ENCODE measurements at regions not wholly inside any gene's neighbourhood (a gene's known extent, or its start where the extent isn't known, plus 50 kb on each side); places are given as distances from the start of the nearest gene placed in this dataset.

DNA sequence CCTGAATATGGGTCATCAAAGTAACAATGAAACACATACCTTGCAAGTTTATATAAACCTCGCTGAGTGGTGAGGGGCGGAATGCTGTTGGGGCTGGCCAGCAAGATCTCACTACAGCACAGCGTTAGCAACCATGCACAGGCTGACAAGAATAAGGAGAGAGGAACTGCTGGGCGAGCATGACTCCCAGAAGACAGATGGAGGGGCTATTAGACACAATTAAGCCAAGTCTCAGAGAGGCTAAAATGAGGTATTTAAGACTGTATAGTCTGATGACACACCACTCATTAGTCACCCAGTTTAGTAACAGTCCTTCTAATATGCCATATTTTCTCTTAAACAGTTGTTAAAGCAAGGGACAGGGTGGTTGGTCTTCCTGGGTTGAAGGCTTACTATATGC, 340.2 kb upstream of the NR5A2 start:
- peak; percentile 28 for DNase-seq (ENCODE audit: low read depth, low spot score)
- H3K4me3 ChIP-seq (ENCODE audit: low read depth, low read length): no peak overlapping the region
- TF ChIP-seq, protein P1, sequence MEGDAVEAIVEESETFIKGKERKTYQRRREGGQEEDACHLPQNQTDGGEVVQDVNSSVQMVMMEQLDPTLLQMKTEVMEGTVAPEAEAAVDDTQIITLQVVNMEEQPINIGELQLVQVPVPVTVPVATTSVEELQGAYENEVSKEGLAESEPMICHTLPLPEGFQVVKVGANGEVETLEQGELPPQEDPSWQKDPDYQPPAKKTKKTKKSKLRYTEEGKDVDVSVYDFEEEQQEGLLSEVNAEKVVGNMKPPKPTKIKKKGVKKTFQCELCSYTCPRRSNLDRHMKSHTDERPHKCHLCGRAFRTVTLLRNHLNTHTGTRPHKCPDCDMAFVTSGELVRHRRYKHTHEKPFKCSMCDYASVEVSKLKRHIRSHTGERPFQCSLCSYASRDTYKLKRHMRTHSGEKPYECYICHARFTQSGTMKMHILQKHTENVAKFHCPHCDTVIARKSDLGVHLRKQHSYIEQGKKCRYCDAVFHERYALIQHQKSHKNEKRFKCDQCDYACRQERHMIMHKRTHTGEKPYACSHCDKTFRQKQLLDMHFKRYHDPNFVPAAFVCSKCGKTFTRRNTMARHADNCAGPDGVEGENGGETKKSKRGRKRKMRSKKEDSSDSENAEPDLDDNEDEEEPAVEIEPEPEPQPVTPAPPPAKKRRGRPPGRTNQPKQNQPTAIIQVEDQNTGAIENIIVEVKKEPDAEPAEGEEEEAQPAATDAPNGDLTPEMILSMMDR (IDR thresholded peaks at IDR 0.05; ENCODE audit: low read depth, low read length): no peak
- in situ Hi-C loops (cut with HindIII; ENCODE audit: low sequenced_read_pairs): no loop called here

DNA sequence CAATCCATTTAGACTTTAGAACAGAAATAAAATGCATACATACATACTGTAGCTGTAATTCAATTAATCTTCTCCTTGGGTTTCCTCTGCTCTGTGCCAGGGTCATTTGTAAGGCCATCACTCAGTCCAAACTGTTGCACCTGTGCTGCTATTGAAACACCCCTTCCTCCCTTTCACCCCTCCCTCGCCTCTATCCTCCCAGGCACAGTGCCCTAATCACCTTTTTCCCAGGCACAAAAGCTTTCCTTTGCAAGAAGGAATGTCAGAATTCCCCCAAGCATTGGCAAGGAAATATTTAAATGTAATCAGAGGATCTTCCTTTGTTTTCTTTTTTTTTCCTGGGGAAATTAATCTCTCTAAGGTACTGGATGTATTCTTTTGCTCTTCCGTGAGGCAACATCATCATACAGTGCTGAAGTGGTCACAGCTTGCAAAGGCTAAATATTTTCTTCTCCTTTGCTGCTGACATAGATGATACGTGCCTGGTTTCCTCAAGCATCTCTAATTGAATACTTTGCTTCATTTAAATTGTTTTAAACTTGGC, 339.3 kb upstream of the NR5A2 start:
- in situ Hi-C loops (cut with HindIII; ENCODE audit: low sequenced_read_pairs): no loop called here
- TF ChIP-seq, protein P1 (IDR thresholded peaks at IDR 0.05; ENCODE audit: low read depth, low read length): no peak
- no peak for DNase-seq (ENCODE audit: low read depth, low spot score)
- H3K4me3 ChIP-seq (ENCODE audit: low read depth, low read length): no peak overlapping the region

DNA sequence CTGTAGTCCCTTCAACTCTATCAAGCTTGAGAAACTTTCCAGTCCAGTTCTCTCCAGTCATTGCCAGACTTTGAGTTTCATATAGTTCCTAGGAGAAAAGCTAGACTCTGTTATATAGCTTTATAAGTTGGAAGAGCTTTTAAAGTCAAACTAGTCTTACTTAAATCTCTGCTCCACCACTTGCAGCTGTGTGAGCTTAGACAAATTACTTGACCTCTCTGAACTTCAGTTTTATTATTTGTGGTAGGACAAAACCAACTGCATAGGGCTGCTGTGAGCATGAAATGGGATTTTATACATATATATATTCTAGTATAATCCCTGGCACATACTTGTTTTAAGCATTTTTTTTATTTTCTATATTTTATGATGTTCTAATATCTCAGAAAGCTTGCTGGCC, 338.7 kb upstream of the NR5A2 start:
- no peak overlapping the region for H3K4me3 ChIP-seq (ENCODE audit: low read depth, low read length)
- DNase-seq (ENCODE audit: low read depth, low spot score): no peak
- in situ Hi-C loops (cut with HindIII; ENCODE audit: low sequenced_read_pairs): no loop called here
- TF ChIP-seq, protein P1 (IDR thresholded peaks at IDR 0.05; ENCODE audit: low read depth, low read length): no peak

DNA sequence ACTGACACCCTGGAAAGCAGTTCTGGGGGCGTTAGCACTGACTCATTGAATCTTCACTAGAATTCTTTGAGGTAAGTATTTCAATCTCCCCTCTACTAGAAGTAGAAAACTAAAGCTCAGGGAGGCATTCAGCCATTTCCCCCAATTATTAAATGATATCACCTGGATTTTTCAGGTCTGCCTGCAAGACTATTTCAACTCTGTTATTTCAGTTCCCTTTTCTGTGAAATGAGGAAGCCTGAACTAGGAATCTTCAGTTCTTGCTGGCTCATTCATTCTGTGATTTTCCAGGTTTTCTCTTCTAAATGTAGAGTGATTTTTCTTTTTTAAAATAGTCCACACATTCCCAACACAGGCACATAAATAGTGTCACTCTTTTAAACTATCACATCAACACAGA, 337.0 kb upstream of the NR5A2 start:
- no peak for DNase-seq (ENCODE audit: low read depth, low spot score)
- no peak overlapping the region for H3K4me3 ChIP-seq (ENCODE audit: low read depth, low read length)
- TF ChIP-seq, protein P1 (IDR thresholded peaks at IDR 0.05; ENCODE audit: low read depth, low read length): no peak
- in situ Hi-C loops (cut with HindIII; ENCODE audit: low sequenced_read_pairs): no loop called here

DNA sequence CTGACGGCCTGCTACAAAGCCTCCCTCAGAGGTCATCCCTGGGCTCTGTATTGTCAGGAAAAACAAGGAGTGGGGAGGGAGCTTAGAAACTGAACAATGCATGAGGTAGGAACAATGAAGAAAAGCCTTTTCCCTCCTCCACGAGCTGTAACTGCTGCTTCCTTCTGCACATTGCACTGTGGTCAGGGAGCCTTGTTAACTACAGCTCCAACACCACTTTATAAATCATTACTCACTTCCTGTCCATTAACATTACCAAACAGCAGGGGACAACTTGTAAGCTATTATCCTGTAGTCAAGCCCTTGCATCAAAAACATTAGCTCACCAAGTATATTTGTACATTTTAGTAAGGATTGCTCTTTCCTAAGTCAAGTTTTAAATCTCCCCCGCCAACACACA, 336.0 kb upstream of the NR5A2 start:
- TF ChIP-seq, protein P1 (IDR thresholded peaks at IDR 0.05; ENCODE audit: low read depth, low read length): no peak
- in situ Hi-C loops (cut with HindIII; ENCODE audit: low sequenced_read_pairs): no loop called here
- peak; percentile 83 for DNase-seq (ENCODE audit: low read depth, low spot score)
- no peak overlapping the region for H3K4me3 ChIP-seq (ENCODE audit: low read depth, low read length)

DNA sequence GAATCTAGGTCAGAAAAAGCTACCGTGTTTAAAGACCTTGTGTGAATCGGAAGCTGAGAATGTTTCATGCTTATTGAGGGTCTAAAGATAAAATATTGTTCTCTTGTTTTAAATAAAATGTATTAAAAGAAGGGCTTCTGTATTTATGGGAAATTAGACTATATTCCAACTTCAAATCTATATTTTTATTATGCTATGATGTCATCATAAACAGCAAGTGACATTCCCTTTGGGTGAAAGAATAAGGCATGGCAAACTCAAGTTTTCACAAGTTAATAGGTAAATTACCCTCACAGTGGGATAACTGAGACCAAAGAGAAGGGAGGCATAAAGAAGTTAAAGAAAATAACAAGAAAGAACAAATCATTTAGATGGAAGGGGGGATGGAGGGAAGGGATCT, 333.8 kb upstream of the NR5A2 start:
- no peak overlapping the region for H3K4me3 ChIP-seq (ENCODE audit: low read depth, low read length)
- DNase-seq (ENCODE audit: low read depth, low spot score): no peak
- in situ Hi-C loops (cut with HindIII; ENCODE audit: low sequenced_read_pairs): no loop called here
- TF ChIP-seq, protein P1 (IDR thresholded peaks at IDR 0.05; ENCODE audit: low read depth, low read length): no peak

DNA sequence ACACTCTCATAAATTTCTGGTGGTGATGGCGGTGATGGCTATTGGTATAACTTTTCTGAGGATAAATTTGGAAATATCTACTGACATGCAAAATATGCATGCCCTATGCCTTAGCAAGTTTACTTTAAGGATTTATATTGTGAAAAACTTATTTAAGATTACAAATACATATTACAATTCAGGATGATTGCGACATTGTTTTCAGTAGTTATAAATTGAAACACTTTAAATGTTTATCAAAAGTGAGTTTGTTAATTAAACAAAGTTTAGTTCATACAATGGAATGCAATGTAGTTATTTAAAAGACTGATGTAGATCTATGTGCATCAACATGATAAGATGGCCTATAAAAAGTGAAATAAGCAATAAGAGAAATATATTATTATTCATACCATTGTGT, 331.3 kb upstream of the NR5A2 start:
- in situ Hi-C loops (cut with HindIII; ENCODE audit: low sequenced_read_pairs): no loop called here
- H3K4me3 ChIP-seq (ENCODE audit: low read depth, low read length): no peak overlapping the region
- no peak for DNase-seq (ENCODE audit: low read depth, low spot score)
- TF ChIP-seq, protein P1 (IDR thresholded peaks at IDR 0.05; ENCODE audit: low read depth, low read length): no peak
